Upper lobe of right lung (tissue), 1 donor: ENCODE measurements at regions not wholly inside any gene's neighbourhood (a gene's known extent, or its start where the extent isn't known, plus 50 kb on each side); places are given as distances from the start of the nearest gene placed in this dataset.
"Not testable (repeated sequence)": the region's sequence is repeated elsewhere in the genome, so short reads cannot be mapped to it uniquely, and the experiment has no call there.

Experiments
- ATAC-seq: fragments of 200-7000 bp; cut with Tn5 transposase; one replicate; pipeline ENCODE4 v1.9.1; 2020; ENCODE audit warnings: mild to moderate bottlenecking, moderate library complexity
- DNase-seq: peaks from one replicate; pipeline ENCODE4 v3.0.0-alpha.2; 2020
- H3K27ac ChIP-seq: fragments of 200-600 bp; one replicate; pipeline ENCODE4 v1.8.0; 2022
- H3K27me3 ChIP-seq: fragments of 200-600 bp; one replicate; pipeline ENCODE4 v1.8.0; 2022; ENCODE audit warnings: mild to moderate bottlenecking
- H3K36me3 ChIP-seq: fragments of 200-600 bp; one replicate; pipeline ENCODE4 v1.8.0; 2022
- H3K4me1 ChIP-seq: fragments of 200-600 bp; one replicate; pipeline ENCODE4 v1.8.0; 2022
- H3K4me3 ChIP-seq: fragments of 200-600 bp; one replicate; pipeline ENCODE4 v1.8.0; 2022; ENCODE audit warnings: mild to moderate bottlenecking
- H3K9me3 ChIP-seq: fragments of 200-600 bp; one replicate; pipeline ENCODE4 v1.8.0; 2022
- CTCF ChIP-seq: fragments of 200-600 bp; IDR thresholded peaks from one replicate; pipeline ENCODE4 v1.8.0; 2022; ENCODE audit warnings: antibody characterized with exemption
- intact Hi-C: fragments of 100-400 bp; cut with DNase I; formaldehyde crosslinking; loops from one replicate; pipeline ENCODE4 v1.11.0; 2022
- donor health status: DM: no; HTN: yes; CAD: no; lungs with severe emphysema.

- no peak overlapping the region for H3K27ac ChIP-seq
- DNase-seq: no peak
- ATAC-seq: no peak
- no peaks in the 10 kb centered on the region for H3K9me3 ChIP-seq
- H3K4me3 ChIP-seq: no peak overlapping the region
- H3K36me3 ChIP-seq: no peaks in the 10 kb centered on the region
- intact Hi-C loops: no loop called here
- TF ChIP-seq CTCF: no peak
- no peaks in the 10 kb centered on the region for H3K4me1 ChIP-seq
- no peaks in the 10 kb centered on the region for H3K27me3 ChIP-seq
These were observed 332.7 kb upstream of the ONECUT1 start for GRCh38 chr15:53122818-53123217.

GRCh38 chr15:53116915-53117314 lies 326.8 kb upstream of the ONECUT1 start:
- H3K4me3 ChIP-seq, H3K4me1 ChIP-seq, ATAC-seq, H3K27ac ChIP-seq, H3K27me3 ChIP-seq, intact Hi-C loops, H3K9me3 ChIP-seq, DNase-seq, H3K36me3 ChIP-seq: not testable (repeated sequence)

GRCh38 chr15:53116169-53116568 lies 326.0 kb upstream of the ONECUT1 start:
- H3K4me1 ChIP-seq: no peaks in the 10 kb centered on the region
- no peak for DNase-seq
- H3K27ac ChIP-seq: no peak overlapping the region
- H3K4me3 ChIP-seq: no peak overlapping the region
- H3K27me3 ChIP-seq: no peaks in the 10 kb centered on the region
- intact Hi-C loops: no loop called here
- ATAC-seq: no peak
- no peak for TF ChIP-seq CTCF
- no peaks in the 10 kb centered on the region for H3K9me3 ChIP-seq
- H3K36me3 ChIP-seq: no peaks in the 10 kb centered on the region

GRCh38 chr15:53115563-53115962 lies 325.4 kb upstream of the ONECUT1 start:
- ATAC-seq (no peak), DNase-seq (no peak)
- TF ChIP-seq CTCF: no peak
- Histone ChIP-seq H3K9me3 (no peaks in the 10 kb centered on the region), H3K36me3 (no peaks in the 10 kb centered on the region), H3K27me3 (no peaks in the 10 kb centered on the region), H3K4me3 (no peak overlapping the region), H3K4me1 (no peaks in the 10 kb centered on the region), H3K27ac (no peak overlapping the region)
- intact Hi-C loops: no loop called here

- Histone ChIP-seq H3K9me3 (no peaks in the 10 kb centered on the region), H3K27ac (no peak overlapping the region), H3K36me3 (no peaks in the 10 kb centered on the region), H3K4me3 (no peak overlapping the region), H3K27me3 (no peaks in the 10 kb centered on the region), H3K4me1 (no peaks in the 10 kb centered on the region)
- no peak for TF ChIP-seq CTCF
- intact Hi-C loops: no loop called here
- ATAC-seq: no peak
- no peak for DNase-seq
These were observed 324.8 kb upstream of the ONECUT1 start for GRCh38 chr15:53114960-53115359.

GRCh38 chr15:53110999-53111398 lies 320.9 kb upstream of the ONECUT1 start:
- Histone ChIP-seq H3K36me3 (no peaks in the 10 kb centered on the region), H3K4me3 (no peak overlapping the region), H3K4me1 (no peaks in the 10 kb centered on the region), H3K27ac (no peak overlapping the region), H3K27me3 (no peaks in the 10 kb centered on the region), H3K9me3 (no peaks in the 10 kb centered on the region)
- ATAC-seq: no peak
- intact Hi-C loops: no loop called here
- no peak for TF ChIP-seq CTCF
- no peak for DNase-seq
